ENCODE measurements at regions not wholly inside any gene's neighbourhood (a gene's known extent, or its start where the extent isn't known, plus 50 kb on each side); places are given as distances from the start of the nearest gene placed in this dataset.
"Not testable (repeated sequence)": the region's sequence is repeated elsewhere in the genome, so short reads cannot be mapped to it uniquely, and the experiment has no call there.

- DNase-seq (ENCODE audit: low spot score); H3K36me3 ChIP-seq (replicated peaks in 1 of 2; ENCODE audit: control insufficient read depth in 1 of 2, insufficient read depth in 2 of 2, low read length in 2 of 2); BruUV-seq (replicated peaks); POLR2A ChIA-PET; H3K27me3 ChIP-seq (ENCODE audit: control insufficient read depth in 1 of 2, insufficient read depth in 2 of 2, low read length in 2 of 2); FAIRE-seq; CTCF ChIA-PET (ENCODE audit: low intra/inter-chr PET ratio, low total read pairs); H3K4me1 ChIP-seq (ENCODE audit: insufficient read depth, low read length); H3K79me2 ChIP-seq (ENCODE audit: insufficient read depth, low read length); H3K4me2 ChIP-seq (ENCODE audit: low read depth, low read length); H3K9ac ChIP-seq (ENCODE audit: insufficient read depth, low read depth, low read length); H4K20me1 ChIP-seq (ENCODE audit: insufficient read depth, low read length); in situ Hi-C loops (cut with HindIII; ENCODE audit: extremely low pct_ligation_motif_present, low pct_unique_long_range_greater_than_20kb); H3K9me3 ChIP-seq (ENCODE audit: low read length); H3K27ac ChIP-seq (ENCODE audit: extremely low read length, insufficient read depth, low read length); intact Hi-C loops (cut with micrococcal nuclease; ENCODE audit: unreplicated experiment); H2AFZ ChIP-seq (ENCODE audit: low read length); H3K4me3 ChIP-seq (replicated peaks in 1 of 3; ENCODE audit: insufficient read depth in 1 of 3, low read depth in 2 of 3, low read length in 3 of 3); ATAC-seq: not testable (repeated sequence)
- 44% methylated on average over 4 of the region's 4 CpGs for WGBS (ENCODE audit: low lambda C conversion rate)
Observed at GRCh38 chr15:101876031-101876430, 64.0 kb downstream of the OR4F15 start.

GRCh38 chr15:101877649-101878048, 65.6 kb downstream of the OR4F15 start:
- H3K9ac ChIP-seq (ENCODE audit: insufficient read depth, low read depth, low read length); H3K9me3 ChIP-seq (ENCODE audit: low read length); FAIRE-seq; H3K79me2 ChIP-seq (ENCODE audit: insufficient read depth, low read length); H3K4me3 ChIP-seq (replicated peaks in 1 of 3; ENCODE audit: insufficient read depth in 1 of 3, low read depth in 2 of 3, low read length in 3 of 3); H3K4me1 ChIP-seq (ENCODE audit: insufficient read depth, low read length); BruUV-seq (replicated peaks); H3K27me3 ChIP-seq (ENCODE audit: control insufficient read depth in 1 of 2, insufficient read depth in 2 of 2, low read length in 2 of 2); H3K27ac ChIP-seq (ENCODE audit: extremely low read length, insufficient read depth, low read length); H2AFZ ChIP-seq (ENCODE audit: low read length); in situ Hi-C loops (cut with HindIII; ENCODE audit: extremely low pct_ligation_motif_present, low pct_unique_long_range_greater_than_20kb); H4K20me1 ChIP-seq (ENCODE audit: insufficient read depth, low read length); DNase-seq (ENCODE audit: low spot score); H3K4me2 ChIP-seq (ENCODE audit: low read depth, low read length); ATAC-seq; H3K36me3 ChIP-seq (replicated peaks in 1 of 2; ENCODE audit: control insufficient read depth in 1 of 2, insufficient read depth in 2 of 2, low read length in 2 of 2); intact Hi-C loops (cut with micrococcal nuclease; ENCODE audit: unreplicated experiment); POLR2A ChIA-PET; CTCF ChIA-PET (ENCODE audit: low intra/inter-chr PET ratio, low total read pairs): not testable (repeated sequence)
- TF ChIP-seq SMC3 (IDR thresholded peaks at IDR 0.05; ENCODE audit: low read length) (0 out of 2 replicates have a peak, but pooled peaks have one; percentile 5), STAG1 (CRISPR knock-in tag; IDR thresholded peaks at IDR 0.05) (peak; percentile 43)
- 0% methylated on average over 3 of the region's 3 CpGs for WGBS (ENCODE audit: low lambda C conversion rate)

GRCh38 chr15:101912349-101913287, 100.6 kb downstream of the OR4F15 start:
- H3K4me2 ChIP-seq (ENCODE audit: low read depth, low read length); H3K9ac ChIP-seq (ENCODE audit: insufficient read depth, low read depth, low read length); BruUV-seq (replicated peaks); intact Hi-C loops (cut with micrococcal nuclease; ENCODE audit: unreplicated experiment); H3K9me3 ChIP-seq (ENCODE audit: low read length); FAIRE-seq; H3K4me3 ChIP-seq (replicated peaks in 1 of 3; ENCODE audit: insufficient read depth in 1 of 3, low read depth in 2 of 3, low read length in 3 of 3); H3K27ac ChIP-seq (ENCODE audit: extremely low read length, insufficient read depth, low read length); H2AFZ ChIP-seq (ENCODE audit: low read length); ATAC-seq; H3K79me2 ChIP-seq (ENCODE audit: insufficient read depth, low read length); DNase-seq (ENCODE audit: low spot score); in situ Hi-C loops (cut with HindIII; ENCODE audit: extremely low pct_ligation_motif_present, low pct_unique_long_range_greater_than_20kb); H3K27me3 ChIP-seq (ENCODE audit: control insufficient read depth in 1 of 2, insufficient read depth in 2 of 2, low read length in 2 of 2); H3K36me3 ChIP-seq (replicated peaks in 1 of 2; ENCODE audit: control insufficient read depth in 1 of 2, insufficient read depth in 2 of 2, low read length in 2 of 2); CTCF ChIA-PET (ENCODE audit: low intra/inter-chr PET ratio, low total read pairs); H3K4me1 ChIP-seq (ENCODE audit: insufficient read depth, low read length); H4K20me1 ChIP-seq (ENCODE audit: insufficient read depth, low read length); POLR2A ChIA-PET: not testable (repeated sequence)
- WGBS (ENCODE audit: low lambda C conversion rate) = no CpG with 5 or more reads among the region's 5 CpGs

GRCh38 chr15:101924554-101924953, 112.6 kb downstream of the OR4F15 start:
- H4K20me1 ChIP-seq (ENCODE audit: insufficient read depth, low read length); in situ Hi-C loops (cut with HindIII; ENCODE audit: extremely low pct_ligation_motif_present, low pct_unique_long_range_greater_than_20kb); FAIRE-seq; ATAC-seq; H3K79me2 ChIP-seq (ENCODE audit: insufficient read depth, low read length); H3K27me3 ChIP-seq (ENCODE audit: control insufficient read depth in 1 of 2, insufficient read depth in 2 of 2, low read length in 2 of 2); H3K36me3 ChIP-seq (replicated peaks in 1 of 2; ENCODE audit: control insufficient read depth in 1 of 2, insufficient read depth in 2 of 2, low read length in 2 of 2); H3K4me2 ChIP-seq (ENCODE audit: low read depth, low read length); CTCF ChIA-PET (ENCODE audit: low intra/inter-chr PET ratio, low total read pairs); H3K9me3 ChIP-seq (ENCODE audit: low read length); BruUV-seq (replicated peaks); H3K4me3 ChIP-seq (replicated peaks in 1 of 3; ENCODE audit: insufficient read depth in 1 of 3, low read depth in 2 of 3, low read length in 3 of 3); H2AFZ ChIP-seq (ENCODE audit: low read length); intact Hi-C loops (cut with micrococcal nuclease; ENCODE audit: unreplicated experiment); H3K4me1 ChIP-seq (ENCODE audit: insufficient read depth, low read length); H3K27ac ChIP-seq (ENCODE audit: extremely low read length, insufficient read depth, low read length); H3K9ac ChIP-seq (ENCODE audit: insufficient read depth, low read depth, low read length); POLR2A ChIA-PET; DNase-seq (ENCODE audit: low spot score): not testable (repeated sequence)
- WGBS (ENCODE audit: low lambda C conversion rate) = 0% methylated on average over 1 of the region's 2 CpGs

Measured in HepG2 (cell line).